ENCODE measurements at regions not wholly inside any gene's neighbourhood (a gene's known extent, or its start where the extent isn't known, plus 50 kb on each side); places are given as distances from the start of the nearest gene placed in this dataset.

GRCh38 chr6:71478834-71479541 lies 190.4 kb downstream of the OGFRL1 start:
- Mint-ChIP-seq H3K9me3 (no peaks in the 10 kb centered on the region), H3K27me3 (ENCODE audit: low read depth) (no peaks in the 10 kb centered on the region), H3K36me3 (no peaks in the 10 kb centered on the region), H3K27ac (peak overlapping the region; percentile 78), H3K4me1 (peaks cover 32% of the 10 kb centered on the region), H3K4me3 (no peak overlapping the region)
- TF ChIP-seq PRRX2 (CRISPR knock-in tag; IDR thresholded peaks at IDR 0.05) (no peak), SOX15 (CRISPR knock-in tag; IDR thresholded peaks at IDR 0.05) (no peak), GABPB1 (CRISPR knock-in tag; IDR thresholded peaks at IDR 0.05) (no peak), NR3C1 (CRISPR knock-in tag; conservative IDR thresholded peaks at IDR 0.05; ENCODE audit: low read depth) (no peak), NFE2L1 (CRISPR knock-in tag; IDR thresholded peaks at IDR 0.05) (no peak)
- ATAC-seq = peak; percentile 81
- CTCF ChIA-PET = interaction anchor here (1.3 kb wide), 1 partner anchor 118 kb away, joined by 3 read pairs; no protein-coding TSS in a partner anchor
- DNase-seq (ENCODE audit: low spot score) = no peak
- POLR2A ChIA-PET = no interaction called here

GRCh38 chr6:71480577-71480976 lies 192.0 kb downstream of the OGFRL1 start:
- no peaks in the 10 kb centered on the region for H3K36me3 Mint-ChIP-seq
- no peak for ATAC-seq
- POLR2A ChIA-PET = no interaction called here
- DNase-seq (ENCODE audit: low spot score) = no peak
- H3K4me1 Mint-ChIP-seq = peaks cover 32% of the 10 kb centered on the region
- H3K27ac Mint-ChIP-seq = no peak overlapping the region
- H3K9me3 Mint-ChIP-seq = no peaks in the 10 kb centered on the region
- CTCF ChIA-PET = no interaction called here
- H3K4me3 Mint-ChIP-seq = no peak overlapping the region
- TF ChIP-seq USF1 (CRISPR knock-in tag; IDR thresholded peaks at IDR 0.05) (no peak), CTCF (IDR thresholded peaks at IDR 0.05) (no peak), CREM (CRISPR knock-in tag; IDR thresholded peaks at IDR 0.05) (no peak), ZNF232 (CRISPR knock-in tag; IDR thresholded peaks at IDR 0.05) (no peak), FOXK1 (CRISPR knock-in tag; IDR thresholded peaks at IDR 0.05) (no peak), NFE2L1 (CRISPR knock-in tag; IDR thresholded peaks at IDR 0.05) (no peak), MXD4 (CRISPR knock-in tag; IDR thresholded peaks at IDR 0.05; ENCODE audit: borderline replicate concordance) (no peak), JUN (CRISPR knock-in tag; IDR thresholded peaks at IDR 0.05) (no peak), NR3C1 (CRISPR knock-in tag; conservative IDR thresholded peaks at IDR 0.05; ENCODE audit: low read depth) (no peak), SP1 (CRISPR knock-in tag; conservative IDR thresholded peaks at IDR 0.05) (no peak), CREB1 (CRISPR knock-in tag; IDR thresholded peaks at IDR 0.05) (no peak)
- TF ChIP-seq, protein P1, sequence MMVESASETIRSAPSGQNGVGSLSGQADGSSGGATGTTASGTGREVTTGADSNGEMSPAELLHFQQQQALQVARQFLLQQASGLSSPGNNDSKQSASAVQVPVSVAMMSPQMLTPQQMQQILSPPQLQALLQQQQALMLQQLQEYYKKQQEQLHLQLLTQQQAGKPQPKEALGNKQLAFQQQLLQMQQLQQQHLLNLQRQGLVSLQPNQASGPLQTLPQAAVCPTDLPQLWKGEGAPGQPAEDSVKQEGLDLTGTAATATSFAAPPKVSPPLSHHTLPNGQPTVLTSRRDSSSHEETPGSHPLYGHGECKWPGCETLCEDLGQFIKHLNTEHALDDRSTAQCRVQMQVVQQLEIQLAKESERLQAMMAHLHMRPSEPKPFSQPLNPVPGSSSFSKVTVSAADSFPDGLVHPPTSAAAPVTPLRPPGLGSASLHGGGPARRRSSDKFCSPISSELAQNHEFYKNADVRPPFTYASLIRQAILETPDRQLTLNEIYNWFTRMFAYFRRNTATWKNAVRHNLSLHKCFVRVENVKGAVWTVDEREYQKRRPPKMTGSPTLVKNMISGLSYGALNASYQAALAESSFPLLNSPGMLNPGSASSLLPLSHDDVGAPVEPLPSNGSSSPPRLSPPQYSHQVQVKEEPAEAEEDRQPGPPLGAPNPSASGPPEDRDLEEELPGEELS (CRISPR knock-in tag; IDR thresholded peaks at IDR 0.05) = no peak
- TF ChIP-seq, protein P2, sequence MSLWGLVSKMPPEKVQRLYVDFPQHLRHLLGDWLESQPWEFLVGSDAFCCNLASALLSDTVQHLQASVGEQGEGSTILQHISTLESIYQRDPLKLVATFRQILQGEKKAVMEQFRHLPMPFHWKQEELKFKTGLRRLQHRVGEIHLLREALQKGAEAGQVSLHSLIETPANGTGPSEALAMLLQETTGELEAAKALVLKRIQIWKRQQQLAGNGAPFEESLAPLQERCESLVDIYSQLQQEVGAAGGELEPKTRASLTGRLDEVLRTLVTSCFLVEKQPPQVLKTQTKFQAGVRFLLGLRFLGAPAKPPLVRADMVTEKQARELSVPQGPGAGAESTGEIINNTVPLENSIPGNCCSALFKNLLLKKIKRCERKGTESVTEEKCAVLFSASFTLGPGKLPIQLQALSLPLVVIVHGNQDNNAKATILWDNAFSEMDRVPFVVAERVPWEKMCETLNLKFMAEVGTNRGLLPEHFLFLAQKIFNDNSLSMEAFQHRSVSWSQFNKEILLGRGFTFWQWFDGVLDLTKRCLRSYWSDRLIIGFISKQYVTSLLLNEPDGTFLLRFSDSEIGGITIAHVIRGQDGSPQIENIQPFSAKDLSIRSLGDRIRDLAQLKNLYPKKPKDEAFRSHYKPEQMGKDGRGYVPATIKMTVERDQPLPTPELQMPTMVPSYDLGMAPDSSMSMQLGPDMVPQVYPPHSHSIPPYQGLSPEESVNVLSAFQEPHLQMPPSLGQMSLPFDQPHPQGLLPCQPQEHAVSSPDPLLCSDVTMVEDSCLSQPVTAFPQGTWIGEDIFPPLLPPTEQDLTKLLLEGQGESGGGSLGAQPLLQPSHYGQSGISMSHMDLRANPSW (CRISPR knock-in tag; conservative IDR thresholded peaks at IDR 0.05; ENCODE audit: low read depth) = no peak
- H3K27me3 Mint-ChIP-seq (ENCODE audit: low read depth) = no peaks in the 10 kb centered on the region

GRCh38 chr6:71481011-71481410 lies 192.4 kb downstream of the OGFRL1 start:
- DNase-seq (ENCODE audit: low spot score) (no peak), ATAC-seq (no peak)
- no peak overlapping the region for H3K4me3 Mint-ChIP-seq
- CTCF ChIA-PET = no interaction called here
- no peaks in the 10 kb centered on the region for H3K27me3 Mint-ChIP-seq (ENCODE audit: low read depth)
- H3K36me3 Mint-ChIP-seq = no peaks in the 10 kb centered on the region
- no peaks in the 10 kb centered on the region for H3K9me3 Mint-ChIP-seq
- POLR2A ChIA-PET = no interaction called here
- H3K4me1 Mint-ChIP-seq = peaks cover 32% of the 10 kb centered on the region
- no peak overlapping the region for H3K27ac Mint-ChIP-seq
- TF ChIP-seq, protein P3, sequence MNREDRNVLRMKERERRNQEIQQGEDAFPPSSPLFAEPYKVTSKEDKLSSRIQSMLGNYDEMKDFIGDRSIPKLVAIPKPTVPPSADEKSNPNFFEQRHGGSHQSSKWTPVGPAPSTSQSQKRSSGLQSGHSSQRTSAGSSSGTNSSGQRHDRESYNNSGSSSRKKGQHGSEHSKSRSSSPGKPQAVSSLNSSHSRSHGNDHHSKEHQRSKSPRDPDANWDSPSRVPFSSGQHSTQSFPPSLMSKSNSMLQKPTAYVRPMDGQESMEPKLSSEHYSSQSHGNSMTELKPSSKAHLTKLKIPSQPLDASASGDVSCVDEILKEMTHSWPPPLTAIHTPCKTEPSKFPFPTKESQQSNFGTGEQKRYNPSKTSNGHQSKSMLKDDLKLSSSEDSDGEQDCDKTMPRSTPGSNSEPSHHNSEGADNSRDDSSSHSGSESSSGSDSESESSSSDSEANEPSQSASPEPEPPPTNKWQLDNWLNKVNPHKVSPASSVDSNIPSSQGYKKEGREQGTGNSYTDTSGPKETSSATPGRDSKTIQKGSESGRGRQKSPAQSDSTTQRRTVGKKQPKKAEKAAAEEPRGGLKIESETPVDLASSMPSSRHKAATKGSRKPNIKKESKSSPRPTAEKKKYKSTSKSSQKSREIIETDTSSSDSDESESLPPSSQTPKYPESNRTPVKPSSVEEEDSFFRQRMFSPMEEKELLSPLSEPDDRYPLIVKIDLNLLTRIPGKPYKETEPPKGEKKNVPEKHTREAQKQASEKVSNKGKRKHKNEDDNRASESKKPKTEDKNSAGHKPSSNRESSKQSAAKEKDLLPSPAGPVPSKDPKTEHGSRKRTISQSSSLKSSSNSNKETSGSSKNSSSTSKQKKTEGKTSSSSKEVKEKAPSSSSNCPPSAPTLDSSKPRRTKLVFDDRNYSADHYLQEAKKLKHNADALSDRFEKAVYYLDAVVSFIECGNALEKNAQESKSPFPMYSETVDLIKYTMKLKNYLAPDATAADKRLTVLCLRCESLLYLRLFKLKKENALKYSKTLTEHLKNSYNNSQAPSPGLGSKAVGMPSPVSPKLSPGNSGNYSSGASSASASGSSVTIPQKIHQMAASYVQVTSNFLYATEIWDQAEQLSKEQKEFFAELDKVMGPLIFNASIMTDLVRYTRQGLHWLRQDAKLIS (CRISPR knock-in tag; IDR thresholded peaks at IDR 0.05; ENCODE audit: borderline replicate concordance) = no peak
- no peak for TF ChIP-seq ZNF219 (CRISPR knock-in tag; IDR thresholded peaks at IDR 0.05; ENCODE audit: borderline replicate concordance)
- no peak for TF ChIP-seq NFYB (CRISPR knock-in tag; conservative IDR thresholded peaks at IDR 0.05; ENCODE audit: low read depth)
- TF ChIP-seq TP53 (CRISPR knock-in tag; IDR thresholded peaks at IDR 0.05) = no peak
